HFFc6 (cell line): ENCODE measurements at regions not wholly inside any gene's neighbourhood (a gene's known extent, or its start where the extent isn't known, plus 50 kb on each side); places are given as distances from the start of the nearest gene placed in this dataset.

Source experiments
- DNase-seq: peaks from one replicate; pipeline ENCODE4 v3.0.0-alpha.2; 2018
- H3K27ac Mint-ChIP-seq: 2 replicates; pipeline ENCODE4 v1.8.0; 2020; ENCODE audit warnings: mild to moderate bottlenecking, mixed read lengths
- H3K27me3 Mint-ChIP-seq: 2 replicates; pipeline ENCODE4 v1.8.0; 2021; ENCODE audit warnings: mild to moderate bottlenecking, moderate library complexity, mixed read lengths; ENCODE audit not compliant: insufficient read depth
- H3K36me3 Mint-ChIP-seq: 2 replicates; pipeline ENCODE4 v1.8.0; 2021; ENCODE audit warnings: low read depth, mixed read lengths
- H3K4me1 Mint-ChIP-seq: 2 replicates; pipeline ENCODE4 v1.8.0; 2020; ENCODE audit warnings: low read depth, mixed read lengths
- H3K4me3 Mint-ChIP-seq: 2 replicates; pipeline ENCODE4 v1.8.0; 2020; ENCODE audit warnings: mild to moderate bottlenecking, moderate library complexity, mixed read lengths
- H3K9me3 Mint-ChIP-seq: 2 replicates; pipeline ENCODE4 v1.8.0; 2020; ENCODE audit warnings: mild to moderate bottlenecking, mixed read lengths
- TF ChIP-seq, protein P1 (sequence below): fragments of 200-600 bp; sonication (generic); IDR thresholded peaks from 2 replicates; pipeline ENCODE4 v1.5.0; 2021; ENCODE audit warnings: antibody characterized with exemption, mild to moderate bottlenecking

DNA sequence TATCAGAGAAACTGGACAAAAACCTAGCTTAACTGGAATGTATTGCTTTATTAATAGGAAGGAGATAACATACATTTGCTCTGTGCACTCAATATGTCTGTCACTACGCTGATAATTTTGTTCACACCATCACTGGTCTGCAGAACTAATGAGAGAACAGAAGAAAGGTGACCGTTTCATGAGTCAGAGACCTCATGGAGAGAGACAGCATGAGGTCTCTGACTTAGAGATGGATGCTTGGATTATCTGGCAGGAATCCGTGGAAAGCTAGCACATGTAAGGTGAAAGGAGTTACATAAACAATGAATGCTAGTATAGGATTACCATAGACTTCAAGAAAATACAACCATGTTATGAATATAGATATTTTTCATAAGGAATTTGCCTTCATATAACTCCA is 947.3 kb downstream of the IPMK start:
- Mint-ChIP-seq H3K4me3 (no peak overlapping the region), H3K36me3 (no peaks in the 10 kb centered on the region)

DNA sequence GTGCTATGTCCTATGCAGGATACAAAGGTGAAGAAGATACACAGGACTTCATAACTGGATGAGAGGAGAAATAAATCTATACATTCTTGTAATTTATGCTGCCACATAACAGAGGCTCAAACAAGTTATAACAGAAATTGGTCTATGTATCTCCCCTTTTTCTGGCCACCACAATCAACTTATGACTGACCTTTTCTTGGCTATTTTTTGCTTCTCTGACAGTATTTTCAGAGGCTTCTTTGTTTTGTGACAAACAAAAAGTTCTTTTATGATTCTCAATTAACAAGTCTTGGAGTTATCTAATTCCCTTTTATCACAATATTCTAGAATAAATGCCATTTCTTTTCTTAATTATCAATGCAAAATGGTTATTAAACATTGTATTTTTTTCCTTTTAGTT is 953.0 kb upstream of the ZWINT start:
- no peak for DNase-seq
- Mint-ChIP-seq H3K27ac (no peak overlapping the region), H3K27me3 (no peaks in the 10 kb centered on the region), H3K4me3 (no peak overlapping the region), H3K36me3 (no peaks in the 10 kb centered on the region), H3K4me1 (no peaks in the 10 kb centered on the region), H3K9me3 (peaks cover 4% of the 10 kb centered on the region; the same call in 1 of the 2 replicates)
- TF ChIP-seq, protein P1, sequence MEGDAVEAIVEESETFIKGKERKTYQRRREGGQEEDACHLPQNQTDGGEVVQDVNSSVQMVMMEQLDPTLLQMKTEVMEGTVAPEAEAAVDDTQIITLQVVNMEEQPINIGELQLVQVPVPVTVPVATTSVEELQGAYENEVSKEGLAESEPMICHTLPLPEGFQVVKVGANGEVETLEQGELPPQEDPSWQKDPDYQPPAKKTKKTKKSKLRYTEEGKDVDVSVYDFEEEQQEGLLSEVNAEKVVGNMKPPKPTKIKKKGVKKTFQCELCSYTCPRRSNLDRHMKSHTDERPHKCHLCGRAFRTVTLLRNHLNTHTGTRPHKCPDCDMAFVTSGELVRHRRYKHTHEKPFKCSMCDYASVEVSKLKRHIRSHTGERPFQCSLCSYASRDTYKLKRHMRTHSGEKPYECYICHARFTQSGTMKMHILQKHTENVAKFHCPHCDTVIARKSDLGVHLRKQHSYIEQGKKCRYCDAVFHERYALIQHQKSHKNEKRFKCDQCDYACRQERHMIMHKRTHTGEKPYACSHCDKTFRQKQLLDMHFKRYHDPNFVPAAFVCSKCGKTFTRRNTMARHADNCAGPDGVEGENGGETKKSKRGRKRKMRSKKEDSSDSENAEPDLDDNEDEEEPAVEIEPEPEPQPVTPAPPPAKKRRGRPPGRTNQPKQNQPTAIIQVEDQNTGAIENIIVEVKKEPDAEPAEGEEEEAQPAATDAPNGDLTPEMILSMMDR: no peak

More for the DNA sequence above, 947.3 kb downstream of the IPMK start:
- Mint-ChIP-seq H3K27me3 (no peaks in the 10 kb centered on the region), H3K4me1 (no peaks in the 10 kb centered on the region), H3K27ac (no peak overlapping the region), H3K9me3 (peaks cover 9% of the 10 kb centered on the region; the same call in 1 of the 2 replicates)
- no peak for DNase-seq
- TF ChIP-seq, protein P1: no peak

DNA sequence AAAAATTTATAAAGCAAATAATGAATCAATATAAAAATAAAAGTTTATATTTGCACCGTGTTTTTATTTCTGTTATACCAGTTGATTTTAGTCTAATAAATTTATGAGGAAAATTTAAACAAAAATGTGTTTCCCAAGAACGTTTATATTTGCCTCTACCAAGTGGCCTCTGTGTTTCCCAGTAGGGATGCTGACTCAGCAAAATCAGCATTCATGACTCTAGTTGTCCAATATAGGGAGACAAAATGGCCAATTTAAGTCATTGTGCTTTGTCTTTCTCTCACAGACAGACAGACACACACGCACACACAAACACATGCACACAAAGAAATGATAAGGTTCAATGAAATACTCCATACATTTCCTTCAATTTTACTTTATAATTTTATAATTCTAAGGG is 942.5 kb upstream of the ZWINT start:
- Mint-ChIP-seq H3K27me3 (no peaks in the 10 kb centered on the region), H3K36me3 (no peaks in the 10 kb centered on the region)
- no peak for DNase-seq

DNA sequence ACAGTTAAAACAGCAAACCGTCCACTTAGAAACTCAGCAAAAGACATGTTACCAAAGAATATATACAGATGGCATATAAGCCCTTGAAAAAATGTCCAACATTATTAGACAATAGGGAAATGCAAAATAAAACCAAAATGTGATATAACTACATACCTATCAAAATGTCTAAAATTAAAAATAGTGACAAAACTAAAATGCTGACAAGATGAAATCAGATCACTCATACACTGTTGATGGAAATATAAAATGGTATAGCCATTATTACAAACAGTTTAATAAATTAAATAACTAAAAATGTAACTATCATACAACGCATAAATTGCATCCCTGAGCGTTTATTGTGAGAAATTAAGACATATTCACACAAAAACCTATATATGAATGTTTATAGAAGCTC is 939.7 kb upstream of the ZWINT start:
- TF ChIP-seq, protein P1: no peak
- H3K4me3 Mint-ChIP-seq: no peak overlapping the region
- no peak overlapping the region for H3K27ac Mint-ChIP-seq
- no peak for DNase-seq
- H3K36me3 Mint-ChIP-seq: no peaks in the 10 kb centered on the region
- H3K27me3 Mint-ChIP-seq: no peaks in the 10 kb centered on the region
- peaks cover 5% of the 10 kb centered on the region; the same call in 1 of the 2 replicates for H3K9me3 Mint-ChIP-seq
- H3K4me1 Mint-ChIP-seq: no peaks in the 10 kb centered on the region

More for the DNA sequence above, 942.5 kb upstream of the ZWINT start:
- Mint-ChIP-seq H3K4me3 (no peak overlapping the region), H3K9me3 (peaks cover 5% of the 10 kb centered on the region; the same call in 1 of the 2 replicates), H3K4me1 (no peaks in the 10 kb centered on the region), H3K27ac (no peak overlapping the region)
- TF ChIP-seq, protein P1: no peak

DNA sequence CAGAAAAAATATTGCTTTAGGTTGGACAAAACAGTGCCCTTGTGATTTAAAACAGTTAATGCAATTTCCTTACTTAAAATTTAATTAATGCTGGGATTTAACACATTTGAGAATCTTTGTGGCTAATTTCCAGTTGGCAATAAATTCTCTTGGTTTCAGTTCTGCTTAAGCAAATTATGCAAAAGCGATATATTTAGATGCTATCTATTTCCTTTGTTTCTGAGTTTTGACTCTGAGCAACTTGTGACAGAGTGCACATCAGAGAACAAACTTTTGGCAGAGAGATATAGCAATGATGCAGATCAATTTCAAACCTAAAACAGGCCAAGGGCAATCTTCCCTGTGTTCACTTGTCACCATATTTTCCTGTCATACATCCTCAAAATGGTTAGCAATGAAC is 933.6 kb upstream of the ZWINT start:
- Mint-ChIP-seq H3K4me1 (no peaks in the 10 kb centered on the region), H3K27ac (no peak overlapping the region), H3K4me3 (no peak overlapping the region), H3K36me3 (no peaks in the 10 kb centered on the region), H3K9me3 (peaks cover 6% of the 10 kb centered on the region; the same call in 1 of the 2 replicates), H3K27me3 (no peaks in the 10 kb centered on the region)
- TF ChIP-seq, protein P1: no peak
- no peak for DNase-seq

DNA sequence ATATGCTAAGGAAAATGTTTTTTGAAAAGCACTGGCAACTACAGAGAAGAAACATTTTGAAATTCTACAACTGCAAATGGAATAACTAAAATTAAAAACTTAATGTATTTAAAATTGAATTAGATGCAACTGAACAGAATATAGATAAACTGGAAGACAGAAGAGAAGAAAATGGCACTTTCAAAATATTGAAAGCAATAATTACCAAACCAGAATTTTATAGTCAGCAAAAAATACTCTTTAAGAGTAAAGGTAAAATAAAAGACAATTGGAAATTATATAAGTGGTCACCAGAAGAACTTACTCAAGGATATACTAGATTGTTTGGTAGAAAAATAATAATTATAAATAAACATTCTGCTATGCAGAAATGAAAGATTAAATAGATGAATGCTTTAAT is 927.7 kb upstream of the ZWINT start:
- TF ChIP-seq, protein P1: no peak
- H3K9me3 Mint-ChIP-seq: peaks cover 11% of the 10 kb centered on the region; the same call in 1 of the 2 replicates
- H3K36me3 Mint-ChIP-seq: no peaks in the 10 kb centered on the region

More for the DNA sequence above, 927.7 kb upstream of the ZWINT start:
- DNase-seq: no peak
- Mint-ChIP-seq H3K27ac (no peak overlapping the region), H3K4me1 (no peaks in the 10 kb centered on the region), H3K4me3 (no peak overlapping the region), H3K27me3 (no peaks in the 10 kb centered on the region)
